Endothelial cell of umbilical vein (primary cell): ENCODE measurements at regions not wholly inside any gene's neighbourhood (a gene's known extent, or its start where the extent isn't known, plus 50 kb on each side); places are given as distances from the start of the nearest gene placed in this dataset.
A peak's percentile ranks its signal among the peaks of the same experiment; 100 is the strongest.
"Not testable (repeated sequence)": the region's sequence is repeated elsewhere in the genome, so short reads cannot be mapped to it uniquely, and the experiment has no call there.

Experiments
- BruUV-seq: library from RNA; stranded (reverse); fragments of 400-500 nt; replicated peaks from 2 replicates; lab custom pipeline; 2021; lab: Mats Ljungman, UMichigan
- CTCF ChIA-PET: fragments of 300-600, 350-600 bp; sonication (Branson Sonifier 250); formaldehyde crosslinking; loops from one replicate; lab custom pipeline; 2021; ENCODE audit warnings: antibody characterized with exemption, inconsistent platforms; lab: Charles Lee
- POLR2A ChIA-PET: fragments of 300-600, 350-600 bp; sonication (Branson Sonifier 250); formaldehyde crosslinking; loops from one replicate; lab custom pipeline; 2021; ENCODE audit warnings: antibody characterized with exemption, inconsistent platforms; lab: Charles Lee
- DNase-seq: peaks from one replicate; pipeline ENCODE4 v3.0.0-alpha.2; 2011; ENCODE audit warnings: low read depth, low spot score
- FAIRE-seq: peaks from 2 replicates; lab custom pipeline; 2011; peaks lifted over from hg19 to GRCh38; lab: Jason Lieb, UNC
- H2AFZ ChIP-seq: 2 replicates; pipeline ENCODE4 v1.6.0; 2012; ENCODE audit warnings: low read depth, low read length, control low read depth, inconsistent platforms
- H3K27ac ChIP-seq: 2 replicates; pipeline ENCODE4 v1.5.1; 2011; ENCODE audit warnings: low read depth, mild to moderate bottlenecking, control low read depth, low read length, moderate library complexity; ENCODE audit not compliant: insufficient read depth
- H3K27me3 ChIP-seq, 2 experiments: 2 replicates each; pipeline versions ENCODE4 v1.6.0 to v1.6.1; 2011; ENCODE audit warnings: low read length in 2 of 2, mixed read lengths in 1 of 2; ENCODE audit not compliant: control insufficient read depth in 2 of 2, insufficient read depth in 2 of 2
- H3K36me3 ChIP-seq, 2 experiments: 2 replicates in 1 of 2; 3 replicates in 1 of 2; pipeline ENCODE4 v1.5.1; 2011; ENCODE audit warnings: low read length in 2 of 2, mild to moderate bottlenecking in 1 of 2, moderate library complexity in 1 of 2; ENCODE audit not compliant: control insufficient read depth in 2 of 2, insufficient read depth in 2 of 2; ENCODE audit errors: extremely low read depth in 1 of 2
- H3K4me1 ChIP-seq: 3 replicates; pipeline ENCODE4 v1.5.1; 2011; ENCODE audit warnings: mild to moderate bottlenecking, low read length; ENCODE audit not compliant: control insufficient read depth, insufficient read depth; ENCODE audit errors: extremely low read depth
- H3K4me2 ChIP-seq: 2 replicates; pipeline ENCODE4 v1.6.1; 2011; ENCODE audit warnings: low read length, control low read depth, mixed read lengths; ENCODE audit not compliant: insufficient read depth
- H3K4me3 ChIP-seq, 3 experiments: fragments of 200-600 bp in 1 of 3; sonication (generic), shearing (Covaris generic) in 1 of 3; replicated peaks in 1 of 3; 2 replicates each; pipeline ENCODE4 v1.5.1; 2011 to 2016; ENCODE audit warnings: control low read depth in 3 of 3, low read length in 3 of 3, mild to moderate bottlenecking in 2 of 3, inconsistent platforms in 1 of 3, low read depth in 1 of 3, moderate library complexity in 1 of 3; ENCODE audit not compliant: insufficient read depth in 1 of 3
- H3K79me2 ChIP-seq: 2 replicates; pipeline ENCODE4 v1.6.0; 2012; ENCODE audit warnings: low read length, inconsistent platforms; ENCODE audit not compliant: control insufficient read depth, insufficient read depth
- H3K9ac ChIP-seq: replicated peaks from 2 replicates; pipeline ENCODE3; 2011; ENCODE audit warnings: low read length, control low read depth; ENCODE audit not compliant: insufficient read depth; ENCODE audit errors: extremely low read depth
- H3K9me1 ChIP-seq: replicated peaks from 3 replicates; pipeline ENCODE4 v1.6.0; 2011; ENCODE audit warnings: mild to moderate bottlenecking, low read length; ENCODE audit not compliant: control insufficient read depth, insufficient read depth; ENCODE audit errors: extremely low read depth
- H3K9me3 ChIP-seq: replicated peaks from 2 replicates; pipeline ENCODE4 v1.5.1; 2012; ENCODE audit warnings: low read length, inconsistent platforms; ENCODE audit not compliant: control insufficient read depth, insufficient read depth
- H4K20me1 ChIP-seq: replicated peaks from 2 replicates; pipeline ENCODE3; 2011; ENCODE audit warnings: mild to moderate bottlenecking, low read length; ENCODE audit not compliant: control insufficient read depth, insufficient read depth; ENCODE audit errors: extremely low read depth
- CTCF ChIP-seq, 2 donors: IDR thresholded peaks; 1 replicate in 1 of 2; 2 replicates in 1 of 2; pipeline ENCODE4 v1.5.1; 2011; ENCODE audit warnings: low read length in 2 of 2, mild to moderate bottlenecking in 2 of 2, moderate library complexity in 2 of 2, control low read depth in 1 of 2, inconsistent platforms in 1 of 2, low read depth in 1 of 2; ENCODE audit not compliant: insufficient read depth in 1 of 2; ENCODE audit errors: extremely low read depth in 1 of 2
- EZH2 ChIP-seq: IDR thresholded peaks from 2 replicates; pipeline ENCODE4 v1.6.1; 2012; ENCODE audit warnings: borderline replicate concordance, low read depth, mild to moderate bottlenecking, moderate library complexity, low read length, inconsistent platforms; ENCODE audit not compliant: severe bottlenecking
- FOS ChIP-seq: IDR thresholded peaks from 2 replicates; pipeline ENCODE4 v1.6.1; 2011; ENCODE audit warnings: mild to moderate bottlenecking, low read length, moderate library complexity, borderline replicate concordance; ENCODE audit not compliant: insufficient read depth
- GATA2 ChIP-seq: IDR thresholded peaks from 2 replicates; pipeline ENCODE4 v1.7.0; 2011; ENCODE audit warnings: low read depth, mild to moderate bottlenecking, moderate library complexity, mixed read lengths, low read length; ENCODE audit not compliant: insufficient read length, insufficient read depth
- JUN ChIP-seq: IDR thresholded peaks from 2 replicates; pipeline ENCODE4 v1.6.1; 2011; ENCODE audit warnings: borderline replicate concordance, low read depth; ENCODE audit not compliant: insufficient read length, insufficient read depth
- MYC ChIP-seq: IDR thresholded peaks from one replicate; pipeline ENCODE4 v1.6.1; 2011; ENCODE audit warnings: mild to moderate bottlenecking, low read depth, low read length
- POLR2A ChIP-seq: IDR thresholded peaks from 2 replicates; pipeline ENCODE4 v1.6.1; 2012; ENCODE audit warnings: low read depth, mild to moderate bottlenecking, control low read depth, low read length
- POLR2AphosphoS5 ChIP-seq: IDR thresholded peaks from 2 replicates; pipeline ENCODE4 v1.6.1; 2012; ENCODE audit warnings: low read depth, mild to moderate bottlenecking, control low read depth, low read length, moderate library complexity; ENCODE audit not compliant: insufficient read depth
- dilution Hi-C: fragments of 300-500 bp; cut with MboI; formaldehyde crosslinking; loops from one replicate; pipeline ENCODE4 v1.15.0; 2019; ENCODE audit warnings: low sequenced_read_pairs; ENCODE audit not compliant: extremely low pct_ligation_motif_present
- intact Hi-C: fragments of 100-400 bp; cut with micrococcal nuclease; formaldehyde crosslinking; loops from one replicate; pipeline ENCODE4 v1.10.0; 2022
- TF ChIP-seq, protein P1 (sequence below): IDR thresholded peaks from 2 replicates; pipeline ENCODE4 v1.6.1; 2011; ENCODE audit not compliant: insufficient read depth, insufficient read length

DNA sequence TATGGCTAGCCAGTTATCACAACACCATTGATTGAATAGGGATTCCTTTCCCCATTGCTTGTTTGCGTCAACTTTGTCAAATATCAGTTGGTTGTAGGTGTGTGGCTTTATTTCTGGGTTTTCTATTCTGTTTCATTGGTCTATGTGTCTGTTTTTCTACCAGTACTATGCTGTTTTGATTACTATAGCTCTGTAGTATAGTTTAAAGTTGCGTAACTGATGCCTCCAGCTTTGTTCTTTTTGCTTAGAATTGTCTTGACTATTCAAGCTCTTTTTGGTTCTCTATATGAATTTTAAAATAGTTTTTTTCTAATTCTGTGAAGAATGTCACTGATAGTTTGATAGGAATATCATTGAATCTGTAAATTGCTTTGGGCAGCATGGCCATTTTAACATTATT lies 194.9 kb upstream of the FN1 start:
- H3K4me2 ChIP-seq, H3K9me3 ChIP-seq, dilution Hi-C loops, H3K36me3 ChIP-seq, FAIRE-seq, POLR2A ChIA-PET, H3K79me2 ChIP-seq, H3K9ac ChIP-seq, H3K4me3 ChIP-seq, H3K9me1 ChIP-seq, BruUV-seq, H2AFZ ChIP-seq, H3K27ac ChIP-seq, H3K27me3 ChIP-seq, intact Hi-C loops, H4K20me1 ChIP-seq, DNase-seq: not testable (repeated sequence)
- peaks cover 27% of the 10 kb centered on the region for H3K4me1 ChIP-seq
- CTCF ChIA-PET = interaction anchor here (1.0 kb wide), 1 partner anchor 18 kb away, joined by 3 read pairs; no protein-coding TSS in a partner anchor

- Histone ChIP-seq H3K4me3 (no peak overlapping the region), H3K27ac (peak overlapping the region; percentile 91), H3K4me2 (no peak overlapping the region), H3K9me1 (no peaks in the 10 kb centered on the region), H3K79me2 (no peaks in the 10 kb centered on the region), H3K27me3 (no peaks in the 10 kb centered on the region), H4K20me1 (no peaks in the 10 kb centered on the region), H3K4me1 (peaks cover 33% of the 10 kb centered on the region), H3K9ac (no peak overlapping the region), H3K36me3 (peaks cover 2 to 3% of the 10 kb centered on the region in 2 experiments), H2AFZ (no peak overlapping the region), H3K9me3 (no peaks in the 10 kb centered on the region)
- no peak for DNase-seq
- TF ChIP-seq MYC (no peak), POLR2A (no peak), GATA2 (no peak), POLR2AphosphoS5 (no peak), JUN (no peak), CTCF (IDR thresholded peaks at IDR 0.05; ENCODE audit: extremely low read depth in 1 of 2, insufficient read depth in 1 of 2, low read depth in 1 of 2, low read length in 2 of 2) (no peak), FOS (no peak), EZH2 (no peak)
- TF ChIP-seq, protein P1, sequence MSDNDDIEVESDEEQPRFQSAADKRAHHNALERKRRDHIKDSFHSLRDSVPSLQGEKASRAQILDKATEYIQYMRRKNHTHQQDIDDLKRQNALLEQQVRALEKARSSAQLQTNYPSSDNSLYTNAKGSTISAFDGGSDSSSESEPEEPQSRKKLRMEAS = no peak
- ChIA-PET CTCF (interaction anchor here (0.6 to 1.6 kb wide), 5 partner anchors 10 to 303 kb away, joined by 3 to 5 read pairs (median 4); no protein-coding TSS in a partner anchor), POLR2A (no interaction called here)
- no TSS peak for BruUV-seq
- intact Hi-C loops (loop anchor here (1.0 to 2.0 kb wide), 4 partner anchors 31 to 173 kb away; no protein-coding TSS in a partner anchor), dilution Hi-C loops (no loop called here)
- FAIRE-seq = no peak
Observed at GRCh38 chr2:215627771-215628170, 191.9 kb upstream of the FN1 start.
